Testis (tissue), 2 donors: ENCODE measurements at regions not wholly inside any gene's neighbourhood (a gene's known extent, or its start where the extent isn't known, plus 50 kb on each side); places are given as distances from the start of the nearest gene placed in this dataset.

Experiments used
- POLR2A ChIP-seq: fragments of 450-650 bp; IDR thresholded peaks from one replicate; pipeline ENCODE4 v1.6.1; 2017; ENCODE audit warnings: antibody characterized with exemption, mild to moderate bottlenecking, moderate library complexity
- TF ChIP-seq, protein P1 (sequence below), 3 experiments: fragments of 450-650 bp in 2 of 3; fragments of 200-600 bp in 1 of 3; sonication (generic) in 1 of 3; IDR thresholded peaks; one replicate each; pipeline ENCODE4 v1.5.1; 2016 to 2019; ENCODE audit warnings: antibody characterized with exemption in 3 of 3, mild to moderate bottlenecking in 2 of 3, moderate library complexity in 1 of 3

GRCh38 chr2:6644261-6644660 is 221.4 kb downstream of the CMPK2 start:
- TF ChIP-seq, protein P1, sequence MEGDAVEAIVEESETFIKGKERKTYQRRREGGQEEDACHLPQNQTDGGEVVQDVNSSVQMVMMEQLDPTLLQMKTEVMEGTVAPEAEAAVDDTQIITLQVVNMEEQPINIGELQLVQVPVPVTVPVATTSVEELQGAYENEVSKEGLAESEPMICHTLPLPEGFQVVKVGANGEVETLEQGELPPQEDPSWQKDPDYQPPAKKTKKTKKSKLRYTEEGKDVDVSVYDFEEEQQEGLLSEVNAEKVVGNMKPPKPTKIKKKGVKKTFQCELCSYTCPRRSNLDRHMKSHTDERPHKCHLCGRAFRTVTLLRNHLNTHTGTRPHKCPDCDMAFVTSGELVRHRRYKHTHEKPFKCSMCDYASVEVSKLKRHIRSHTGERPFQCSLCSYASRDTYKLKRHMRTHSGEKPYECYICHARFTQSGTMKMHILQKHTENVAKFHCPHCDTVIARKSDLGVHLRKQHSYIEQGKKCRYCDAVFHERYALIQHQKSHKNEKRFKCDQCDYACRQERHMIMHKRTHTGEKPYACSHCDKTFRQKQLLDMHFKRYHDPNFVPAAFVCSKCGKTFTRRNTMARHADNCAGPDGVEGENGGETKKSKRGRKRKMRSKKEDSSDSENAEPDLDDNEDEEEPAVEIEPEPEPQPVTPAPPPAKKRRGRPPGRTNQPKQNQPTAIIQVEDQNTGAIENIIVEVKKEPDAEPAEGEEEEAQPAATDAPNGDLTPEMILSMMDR (IDR thresholded peaks at IDR 0.05), result no peak
- TF ChIP-seq POLR2A, result no peak
